Eye (tissue), 1 donor: ENCODE measurements at regions not wholly inside any gene's neighbourhood (a gene's known extent, or its start where the extent isn't known, plus 50 kb on each side); places are given as distances from the start of the nearest gene placed in this dataset.

Experiments used
- DNase-seq: peaks from one replicate; pipeline ENCODE4 v3.0.0-alpha.2; 2015

DNA sequence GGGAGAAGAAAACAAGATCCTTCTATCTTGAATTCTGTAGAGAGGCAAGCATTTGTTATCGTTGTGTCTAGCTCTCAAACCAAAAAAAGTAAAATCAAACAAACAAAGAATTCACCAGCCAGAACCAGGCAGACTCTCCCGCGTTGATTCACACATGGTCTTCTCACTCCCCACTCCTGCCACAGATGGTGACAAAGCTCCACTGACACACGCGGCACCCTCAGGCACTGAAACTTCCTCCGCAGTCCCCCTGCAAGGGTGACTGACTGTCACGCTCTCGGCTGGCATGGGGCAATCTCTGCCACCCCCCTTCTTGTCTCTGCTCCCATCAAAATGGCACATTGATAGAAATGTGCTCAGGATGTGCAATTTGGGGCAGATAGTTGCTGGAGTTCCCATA, 304.9 kb downstream of the DHX15 start:
- no peak for DNase-seq

DNA sequence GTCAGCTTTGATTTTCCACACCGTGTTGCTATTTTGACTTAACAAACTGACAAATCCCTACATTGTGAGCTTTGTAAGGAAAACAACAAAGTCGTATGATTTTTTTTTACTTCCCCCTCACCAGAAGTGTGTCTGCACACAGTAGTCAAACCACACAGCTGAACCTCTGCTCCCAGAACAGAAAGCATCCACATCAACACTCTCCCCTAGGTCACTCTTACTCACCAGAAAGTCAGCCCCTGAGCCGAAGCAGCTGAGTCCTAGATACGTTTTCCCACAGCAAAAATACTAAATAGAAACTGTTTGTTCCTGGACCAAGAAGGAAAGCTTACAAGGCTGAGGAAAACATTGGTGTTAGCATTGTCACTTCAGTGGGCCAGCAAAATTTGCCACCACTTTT, 305.7 kb downstream of the DHX15 start:
- DNase-seq: no peak

DNA sequence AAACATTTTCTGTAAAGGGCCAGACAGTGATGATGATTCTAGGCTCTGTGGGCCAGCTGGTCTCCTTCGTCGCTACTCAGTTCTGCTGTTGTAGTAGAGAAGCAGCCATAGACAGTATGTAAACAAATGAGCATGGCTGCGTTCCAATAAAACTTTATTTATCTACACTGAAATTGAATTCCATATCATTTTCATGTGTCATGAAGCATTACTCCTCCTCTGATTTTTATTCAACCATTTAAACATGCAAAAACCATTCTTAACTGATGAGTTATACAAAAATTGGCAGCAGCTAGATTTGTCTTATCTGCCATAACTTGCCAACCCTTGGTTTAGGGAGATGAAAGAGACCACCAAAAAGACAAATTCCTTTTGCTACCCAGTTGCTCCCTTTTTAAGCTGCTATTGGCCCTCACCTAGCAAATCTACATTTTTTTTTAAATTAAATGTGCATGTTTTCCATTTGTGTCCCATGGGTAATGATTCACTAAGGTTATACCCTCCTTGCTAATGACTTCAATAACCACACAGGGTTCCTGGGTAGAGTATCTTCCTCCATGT, 309.9 kb downstream of the DHX15 start:
- DNase-seq: no peak

DNA sequence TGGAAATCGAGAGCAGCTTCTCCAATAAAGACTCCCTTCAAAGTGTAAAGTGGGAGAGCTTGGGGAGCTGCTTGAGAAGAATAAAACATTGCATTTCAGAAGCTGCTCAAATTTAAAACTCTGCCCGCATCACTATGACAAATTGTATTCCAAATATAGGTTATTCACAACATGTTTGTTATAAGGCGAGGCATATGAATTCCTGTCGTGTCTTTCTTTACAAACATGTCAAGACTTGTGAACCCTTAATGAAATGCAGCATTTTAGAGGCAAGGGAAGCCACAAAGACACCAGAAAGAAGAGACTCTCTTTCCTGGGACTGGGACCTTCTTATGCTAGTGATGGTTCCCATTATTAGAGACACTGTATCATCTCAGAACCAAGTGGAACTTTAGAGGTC, 311.2 kb downstream of the DHX15 start:
- DNase-seq: no peak

DNA sequence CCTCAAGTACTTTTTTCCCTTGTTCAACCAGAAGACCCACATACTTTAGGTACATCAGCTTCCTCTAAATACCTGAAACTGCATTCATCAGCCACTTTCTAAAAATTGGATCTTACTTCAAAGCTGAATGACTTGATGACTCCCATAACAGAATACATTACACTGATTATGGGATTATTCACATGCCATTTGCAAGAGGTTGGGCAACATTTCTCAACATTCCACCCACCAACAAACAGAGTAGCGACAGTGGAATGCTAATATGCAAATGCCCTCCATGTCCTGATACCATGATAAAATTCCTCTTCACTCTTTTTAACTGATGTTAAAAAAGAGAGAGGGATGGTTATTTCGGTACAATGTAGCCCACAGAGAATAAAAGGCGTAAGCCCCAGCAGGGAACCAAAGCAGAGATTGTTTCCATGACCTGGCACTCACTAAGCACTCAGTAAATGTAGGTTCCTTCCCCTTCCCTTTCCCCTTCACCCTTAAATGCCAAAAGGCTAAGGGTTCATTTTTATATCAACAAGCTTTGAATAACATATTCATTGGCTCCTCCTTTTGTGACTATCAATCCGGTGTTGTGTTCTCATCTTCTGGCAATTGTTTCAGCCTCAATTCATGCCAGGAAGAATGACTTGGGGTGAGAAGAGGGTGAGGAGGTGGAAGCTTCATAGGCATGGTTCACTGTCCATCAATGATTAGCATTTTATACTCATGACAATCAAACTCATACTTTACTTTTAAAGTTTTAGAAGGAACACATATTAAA, 317.2 kb downstream of the DHX15 start:
- DNase-seq: no peak

GRCh38 chr4:24265989-24266388, 318.4 kb downstream of the DHX15 start:
- DNase-seq: no peak

GRCh38 chr4:24262616-24263015, 321.7 kb downstream of the DHX15 start:
- DNase-seq: no peak

DNA sequence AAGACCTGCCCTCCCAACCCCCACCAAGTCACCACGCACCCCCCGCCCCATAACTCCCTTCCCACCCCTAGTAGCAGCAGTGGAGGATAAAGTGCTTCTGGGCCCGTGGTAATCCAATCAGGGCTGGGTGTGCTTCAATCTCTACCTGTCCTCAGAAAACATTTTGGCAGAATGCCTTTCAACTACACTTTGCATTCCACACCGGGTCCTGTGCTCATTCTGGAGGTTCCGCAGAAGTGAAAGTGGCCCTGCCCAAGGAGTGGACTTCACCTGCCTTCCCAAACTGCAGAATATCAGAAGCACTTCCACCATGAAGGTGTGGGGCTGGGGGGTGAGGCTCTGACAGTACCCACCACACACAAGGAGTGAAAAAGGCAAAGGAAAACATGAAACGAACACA, 322.3 kb downstream of the DHX15 start:
- DNase-seq: no peak

DNA sequence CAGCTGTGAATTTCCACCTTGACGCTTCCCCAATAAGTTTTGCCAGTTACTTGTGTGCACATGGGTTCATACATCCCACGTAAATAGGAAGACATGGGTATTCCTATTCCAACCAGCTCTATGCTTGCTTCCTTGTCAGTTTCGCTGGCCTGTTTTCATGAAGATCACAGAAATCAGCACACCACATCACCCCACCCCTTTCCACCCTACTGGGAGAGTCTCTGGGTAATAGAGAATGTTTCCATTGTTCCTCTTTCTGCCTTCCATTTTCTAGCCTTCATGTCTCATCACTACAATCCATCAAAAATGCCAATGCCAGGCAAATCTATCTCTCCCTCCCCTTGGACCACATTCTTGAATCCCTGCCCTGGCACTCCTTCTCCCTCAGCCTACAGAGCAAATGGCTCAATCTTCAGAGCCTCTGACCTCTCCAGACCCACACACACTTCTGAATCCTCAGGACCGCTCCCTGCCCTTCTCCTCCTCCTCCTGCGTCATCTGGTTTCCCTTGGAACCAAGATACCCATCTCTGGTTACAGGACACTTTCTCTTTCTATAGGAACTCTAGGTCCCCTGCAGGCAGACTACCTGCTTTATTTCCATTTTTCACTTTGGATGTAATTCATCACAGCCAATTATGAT, 323.3 kb downstream of the DHX15 start:
- DNase-seq: peak; percentile 41

GRCh38 chr4:24260133-24260715, 324.1 kb downstream of the DHX15 start:
- peak; percentile 50 for DNase-seq

GRCh38 chr4:24256547-24256946, 327.8 kb downstream of the DHX15 start:
- no peak for DNase-seq

DNA sequence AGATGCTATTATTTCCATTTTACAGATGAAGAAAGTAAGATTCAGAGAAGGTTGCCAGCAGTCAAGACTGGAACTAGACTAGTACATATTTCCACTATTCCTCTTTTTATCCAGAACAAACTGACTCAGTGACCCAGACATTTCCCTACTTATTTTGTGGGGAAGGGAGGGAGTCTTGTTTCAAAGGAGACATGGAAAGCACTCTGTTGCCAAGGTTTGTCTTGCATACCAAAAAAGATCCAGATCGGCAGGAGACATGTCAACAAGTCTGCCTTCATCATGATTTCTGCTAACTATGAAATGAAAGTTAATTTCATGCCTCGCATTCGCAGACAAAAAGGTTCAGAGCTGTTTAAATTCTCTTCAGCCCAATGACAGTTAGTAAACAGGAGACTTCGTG, 328.3 kb downstream of the DHX15 start:
- DNase-seq: no peak

GRCh38 chr4:24252121-24252520, 332.2 kb downstream of the DHX15 start:
- no peak for DNase-seq

DNA sequence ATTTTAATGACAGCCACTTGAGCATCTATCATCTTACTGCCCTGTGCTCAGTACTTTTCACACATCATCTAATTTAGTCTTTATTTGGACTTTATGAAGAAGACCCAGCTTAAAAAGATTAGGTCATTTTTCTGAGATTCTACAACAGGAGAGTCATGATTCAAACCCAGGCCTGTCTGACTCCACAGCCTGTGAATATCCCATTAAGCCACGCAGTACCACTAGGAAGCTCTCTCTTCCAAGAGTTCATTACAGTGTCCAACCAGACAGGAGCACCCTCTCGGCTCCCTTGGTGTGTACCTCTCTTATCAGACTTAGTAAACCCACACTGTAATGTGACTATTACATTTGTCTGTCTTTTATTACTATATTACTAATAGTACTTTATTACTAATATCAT, 332.8 kb downstream of the DHX15 start:
- no peak for DNase-seq

- DNase-seq: no peak
Measured at GRCh38 chr4:24249972-24250371, 334.4 kb downstream of the DHX15 start.

- DNase-seq: no peak
Measured at GRCh38 chr4:24248674-24249630, 335.4 kb downstream of the DHX15 start.

- no peak for DNase-seq
Measured at GRCh38 chr4:24245491-24245820, 338.9 kb downstream of the DHX15 start.

DNA sequence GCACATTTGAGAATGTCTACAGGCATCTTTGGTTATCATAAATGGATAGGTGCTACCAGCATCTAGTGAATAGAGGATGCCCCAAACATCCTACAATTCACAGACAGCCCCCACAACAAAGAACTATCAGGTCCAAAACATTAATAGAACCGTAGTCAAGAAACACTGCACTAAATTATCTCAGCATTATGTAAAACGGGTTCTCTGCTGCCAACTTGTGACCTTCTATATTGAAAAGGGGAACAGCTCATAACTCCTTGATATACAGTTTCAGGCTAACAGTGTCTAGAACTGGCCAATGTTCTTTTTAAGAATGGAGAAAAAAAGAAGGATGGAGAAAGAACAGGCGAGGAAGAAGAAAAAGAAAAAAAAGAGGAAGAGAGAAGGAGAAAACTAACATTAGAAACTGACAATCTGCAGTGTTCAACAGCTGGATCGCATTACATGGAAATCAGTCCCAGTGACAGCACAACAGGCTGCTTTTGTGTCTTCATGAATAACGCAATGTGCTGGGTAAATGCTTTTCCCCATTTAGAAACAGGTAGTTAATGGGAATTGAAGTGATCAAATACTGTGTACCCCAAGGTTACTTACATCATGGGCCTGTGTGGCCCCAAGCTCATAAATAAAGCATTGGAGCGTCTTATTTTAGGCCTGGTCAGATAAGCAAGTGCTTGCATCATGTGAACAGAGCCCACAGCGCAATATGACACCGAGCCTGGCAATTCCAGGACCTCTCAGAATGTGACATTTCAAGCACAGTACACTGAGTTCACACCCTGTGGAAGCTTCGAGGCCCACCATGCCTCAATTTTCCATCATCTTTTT, 339.5 kb downstream of the DHX15 start:
- DNase-seq: peak; percentile 67

DNA sequence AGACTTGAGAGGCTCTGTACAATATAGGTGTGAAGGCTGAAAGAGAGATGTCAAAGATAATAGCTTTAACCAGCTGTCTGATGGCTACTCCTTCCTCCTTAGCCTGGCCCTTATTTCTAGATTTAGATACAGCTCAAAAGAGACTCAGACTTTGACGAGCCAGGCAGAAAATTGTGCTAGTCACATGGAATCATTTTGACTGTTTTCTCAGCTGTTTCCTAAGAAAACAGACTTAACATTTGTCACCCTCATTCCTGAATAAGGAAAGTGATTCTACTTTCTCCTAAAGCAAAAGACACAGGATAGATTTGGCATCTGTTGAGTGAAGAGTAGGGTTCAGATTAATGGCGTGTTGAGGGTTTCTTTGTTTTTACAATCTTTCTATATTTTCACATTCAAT, 340.7 kb downstream of the DHX15 start:
- no peak for DNase-seq

- DNase-seq: no peak
Measured at GRCh38 chr4:24241511-24241910, 342.8 kb downstream of the DHX15 start.

DNA sequence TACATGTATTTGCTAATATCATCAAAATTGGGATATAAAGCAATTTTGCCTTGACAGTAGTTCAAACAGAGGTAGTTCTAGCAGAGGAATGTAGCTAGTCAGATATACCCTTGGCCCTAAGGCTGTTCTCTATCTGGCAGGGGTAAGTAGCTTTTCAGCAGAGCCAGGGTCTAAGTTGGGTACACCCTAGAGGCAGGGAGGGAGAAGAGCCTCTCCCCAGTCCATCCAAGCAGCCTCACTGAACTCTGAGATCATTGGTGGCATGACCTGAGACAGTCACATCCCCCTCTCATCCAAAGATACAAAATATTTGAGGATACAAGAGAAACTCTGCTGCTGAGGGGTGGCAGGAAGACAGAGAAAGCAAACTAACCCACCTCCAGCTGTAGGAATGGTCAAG, 343.7 kb downstream of the DHX15 start:
- no peak for DNase-seq

DNA sequence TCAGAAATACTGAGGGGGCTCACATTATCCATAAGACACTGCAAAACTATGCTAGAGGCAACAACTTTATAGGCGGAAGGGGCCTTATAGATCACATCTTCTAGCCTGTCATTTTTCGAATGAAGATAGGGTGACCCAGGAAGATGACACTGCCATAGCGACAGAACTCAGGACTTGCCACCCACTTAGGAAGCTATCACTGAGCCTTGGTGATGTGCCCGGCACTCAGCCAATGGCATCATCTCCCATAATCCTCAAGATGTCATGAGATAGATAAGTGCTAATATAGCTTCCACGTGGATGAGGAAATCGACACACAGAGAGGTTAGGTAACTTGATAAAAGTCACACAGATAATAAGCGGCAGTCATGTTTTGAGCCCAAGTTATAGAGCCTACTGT, 346.6 kb downstream of the DHX15 start:
- DNase-seq: no peak
